ENCODE measurements at regions not wholly inside any gene's neighbourhood (a gene's known extent, or its start where the extent isn't known, plus 50 kb on each side); places are given as distances from the start of the nearest gene placed in this dataset.

- no peak for DNase-seq
Measured at GRCh38 chr4:22014222-22014741, 65.7 kb upstream of the KCNIP4 start.

- no peak for DNase-seq
Measured at GRCh38 chr4:22003878-22004277, 55.3 kb upstream of the KCNIP4 start.

Measured in T1000 (cell line).